Muscle of leg (tissue), 3 donors: ENCODE measurements at regions not wholly inside any gene's neighbourhood (a gene's known extent, or its start where the extent isn't known, plus 50 kb on each side); places are given as distances from the start of the nearest gene placed in this dataset.

Experiments
- DNase-seq: peaks from one replicate; pipeline ENCODE4 v3.0.0; 2013
- H3K27ac ChIP-seq: one replicate; pipeline ENCODE4 v1.5.1; 2013; ENCODE audit warnings: mild to moderate bottlenecking, low read length, control low read depth
- H3K27me3 ChIP-seq: one replicate; pipeline ENCODE4 v1.6.1; 2013; ENCODE audit warnings: low read length; ENCODE audit not compliant: control insufficient read depth, insufficient read depth
- H3K36me3 ChIP-seq: one replicate; pipeline ENCODE4 v1.6.1; 2013; ENCODE audit warnings: low read length; ENCODE audit not compliant: control insufficient read depth, insufficient read depth
- H3K4me1 ChIP-seq: one replicate; pipeline ENCODE4 v1.6.1; 2013; ENCODE audit warnings: low read length; ENCODE audit not compliant: control insufficient read depth, insufficient read depth
- H3K4me3 ChIP-seq: one replicate; pipeline ENCODE4 v1.5.1; 2013; ENCODE audit warnings: low read length, control low read depth
- H3K9me3 ChIP-seq: replicated peaks from 2 replicates; pipeline ENCODE4 v1.6.1; 2013; ENCODE audit warnings: low read depth, low read length; ENCODE audit not compliant: control insufficient read depth
- WGBS: methylation state at CpG from one replicate; pipeline ENCODE4 v1.1.5; 2013; ENCODE audit warnings: missing lambda C conversion rate; ENCODE audit not compliant: insufficient coverage; 5-methylcytosine and 5-hydroxymethylcytosine counted together

GRCh38 chr12:131610181-131610580, 100.7 kb upstream of the SFSWAP start:
- H3K4me1 ChIP-seq, result peaks cover 12% of the 10 kb centered on the region
- DNase-seq, result no peak

GRCh38 chr12:131610891-131611290, 100.0 kb upstream of the SFSWAP start:
- WGBS, result 90% methylated on average over 6 of the region's 11 CpGs
- no peak for DNase-seq
- Histone ChIP-seq H3K4me3 (no peak overlapping the region), H3K27ac (no peak overlapping the region), H3K36me3 (no peaks in the 10 kb centered on the region), H3K27me3 (peaks cover 10% of the 10 kb centered on the region), H3K4me1 (peaks cover 18% of the 10 kb centered on the region), H3K9me3 (no peaks in the 10 kb centered on the region)

More at GRCh38 chr12:131610181-131610580, 100.7 kb upstream of the SFSWAP start:
- Histone ChIP-seq H3K9me3 (no peaks in the 10 kb centered on the region), H3K27me3 (peaks cover 13% of the 10 kb centered on the region), H3K36me3 (no peaks in the 10 kb centered on the region), H3K27ac (no peak overlapping the region), H3K4me3 (no peak overlapping the region)
- WGBS, result 86% methylated on average over 10 of the region's 10 CpGs

- WGBS, result 86% methylated on average over 22 of the region's 22 CpGs
- Histone ChIP-seq H3K9me3 (no peaks in the 10 kb centered on the region), H3K27me3 (peaks cover 6% of the 10 kb centered on the region), H3K36me3 (no peaks in the 10 kb centered on the region), H3K27ac (no peak overlapping the region), H3K4me3 (no peak overlapping the region), H3K4me1 (peaks cover 20% of the 10 kb centered on the region)
- no peak for DNase-seq
Observed at GRCh38 chr12:131611416-131612091, 99.3 kb upstream of the SFSWAP start.

GRCh38 chr12:131612092-131612755, 98.7 kb upstream of the SFSWAP start:
- no peak for DNase-seq
- 82% methylated on average over 13 of the region's 21 CpGs for WGBS
- Histone ChIP-seq H3K27me3 (peaks cover 6% of the 10 kb centered on the region), H3K9me3 (no peaks in the 10 kb centered on the region), H3K27ac (no peak overlapping the region), H3K4me3 (no peak overlapping the region), H3K36me3 (no peaks in the 10 kb centered on the region), H3K4me1 (peaks cover 20% of the 10 kb centered on the region)

- no peak for DNase-seq
- Histone ChIP-seq H3K9me3 (no peaks in the 10 kb centered on the region), H3K36me3 (no peaks in the 10 kb centered on the region), H3K27me3 (peaks cover 6% of the 10 kb centered on the region), H3K27ac (no peak overlapping the region), H3K4me1 (peaks cover 26% of the 10 kb centered on the region), H3K4me3 (no peak overlapping the region)
- 88% methylated on average over 11 of the region's 11 CpGs for WGBS
Observed at GRCh38 chr12:131613186-131613585, 97.7 kb upstream of the SFSWAP start.

- Histone ChIP-seq H3K4me3 (no peak overlapping the region), H3K27ac (no peak overlapping the region), H3K9me3 (no peaks in the 10 kb centered on the region), H3K36me3 (no peaks in the 10 kb centered on the region), H3K27me3 (peaks cover 6% of the 10 kb centered on the region), H3K4me1 (peaks cover 26% of the 10 kb centered on the region)
- no peak for DNase-seq
- 76% methylated on average over 13 of the region's 13 CpGs for whole genome bisulfite sequencing
Observed at GRCh38 chr12:131613678-131614077, 97.2 kb upstream of the SFSWAP start.

- H3K4me1 ChIP-seq, result peaks cover 19% of the 10 kb centered on the region
- H3K4me3 ChIP-seq, result no peak overlapping the region
- H3K36me3 ChIP-seq, result no peaks in the 10 kb centered on the region
- peaks cover 6% of the 10 kb centered on the region for H3K27me3 ChIP-seq
- H3K27ac ChIP-seq, result no peak overlapping the region
- DNase-seq, result no peak
- WGBS, result 26% methylated on average over 2 of the region's 6 CpGs
- H3K9me3 ChIP-seq, result no peaks in the 10 kb centered on the region
Observed at GRCh38 chr12:131615326-131616042, 95.4 kb upstream of the SFSWAP start.

- Histone ChIP-seq H3K36me3 (no peaks in the 10 kb centered on the region), H3K4me1 (peaks cover 22% of the 10 kb centered on the region), H3K4me3 (no peak overlapping the region), H3K27ac (no peak overlapping the region), H3K27me3 (peaks cover 6% of the 10 kb centered on the region), H3K9me3 (no peaks in the 10 kb centered on the region)
- DNase-seq, result no peak
- 60% methylated on average over 16 of the region's 19 CpGs for WGBS
Observed at GRCh38 chr12:131616043-131616700, 94.7 kb upstream of the SFSWAP start.

GRCh38 chr12:131616738-131617137, 94.2 kb upstream of the SFSWAP start:
- WGBS, result 64% methylated on average over 11 of the region's 11 CpGs
- no peak for DNase-seq

GRCh38 chr12:131617179-131617578, 93.7 kb upstream of the SFSWAP start:
- H3K4me1 ChIP-seq, result peaks cover 32% of the 10 kb centered on the region
- no peak overlapping the region for H3K27ac ChIP-seq
- peaks cover 7% of the 10 kb centered on the region for H3K27me3 ChIP-seq
- H3K4me3 ChIP-seq, result no peak overlapping the region
- no peaks in the 10 kb centered on the region for H3K36me3 ChIP-seq
- no peak for DNase-seq
- H3K9me3 ChIP-seq, result no peaks in the 10 kb centered on the region
- WGBS, result 89% methylated on average over 14 of the region's 15 CpGs

More at GRCh38 chr12:131616738-131617137, 94.2 kb upstream of the SFSWAP start:
- no peaks in the 10 kb centered on the region for H3K36me3 ChIP-seq
- H3K4me1 ChIP-seq, result peaks cover 28% of the 10 kb centered on the region
- no peaks in the 10 kb centered on the region for H3K9me3 ChIP-seq
- H3K27me3 ChIP-seq, result peaks cover 7% of the 10 kb centered on the region
- no peak overlapping the region for H3K27ac ChIP-seq
- no peak overlapping the region for H3K4me3 ChIP-seq
